Fibroblast of the aortic adventitia (primary cell): ENCODE measurements at regions not wholly inside any gene's neighbourhood (a gene's known extent, or its start where the extent isn't known, plus 50 kb on each side); places are given as distances from the start of the nearest gene placed in this dataset.
"Not testable (repeated sequence)": the region's sequence is repeated elsewhere in the genome, so short reads cannot be mapped to it uniquely, and the experiment has no call there.

Experiments
- DNase-seq: peaks from one replicate; pipeline ENCODE4 v3.0.0-alpha.2; 2010; ENCODE audit warnings: low read depth
- H3K4me3 ChIP-seq: 2 replicates; pipeline ENCODE4 v1.5.1; 2011; ENCODE audit warnings: low read depth, mild to moderate bottlenecking, control low read depth, low read length, moderate library complexity
- CTCF ChIP-seq: IDR thresholded peaks from 2 replicates; pipeline ENCODE4 v1.5.1; 2011; ENCODE audit warnings: mild to moderate bottlenecking, low read length, control low read depth, inconsistent platforms; ENCODE audit not compliant: insufficient read depth

GRCh38 chr13:68905186-68905585 is 1202.4 kb upstream of the ATXN8OS start:
- TF ChIP-seq CTCF, result no peak
- no peak for DNase-seq
- no peak overlapping the region for H3K4me3 ChIP-seq

GRCh38 chr13:68897331-68897928 is 1210.2 kb upstream of the ATXN8OS start:
- no peak overlapping the region for H3K4me3 ChIP-seq
- TF ChIP-seq CTCF, result no peak
- no peak for DNase-seq

- TF ChIP-seq CTCF, result no peak
- DNase-seq, result no peak
- H3K4me3 ChIP-seq, result no peak overlapping the region
These were observed 1211.9 kb upstream of the ATXN8OS start for GRCh38 chr13:68895696-68896095.

- not testable (repeated sequence) for DNase-seq, H3K4me3 ChIP-seq
These were observed 1213.9 kb upstream of the ATXN8OS start for GRCh38 chr13:68893721-68894120.

- H3K4me3 ChIP-seq, DNase-seq: not testable (repeated sequence)
These were observed 1215.0 kb upstream of the ATXN8OS start for GRCh38 chr13:68892596-68892995.

GRCh38 chr13:68890101-68890500 is 1217.5 kb upstream of the ATXN8OS start:
- not testable (repeated sequence) for DNase-seq, H3K4me3 ChIP-seq

GRCh38 chr13:68888832-68889231 is 1218.8 kb upstream of the ATXN8OS start:
- no peak overlapping the region for H3K4me3 ChIP-seq
- TF ChIP-seq CTCF, result no peak
- DNase-seq, result no peak

- H3K4me3 ChIP-seq, result no peak overlapping the region
- no peak for TF ChIP-seq CTCF
- no peak for DNase-seq
These were observed 1235.3 kb upstream of the ATXN8OS start for GRCh38 chr13:68872338-68872737.
